ENCODE measurements at regions not wholly inside any gene's neighbourhood (a gene's known extent, or its start where the extent isn't known, plus 50 kb on each side); places are given as distances from the start of the nearest gene placed in this dataset.

DNA sequence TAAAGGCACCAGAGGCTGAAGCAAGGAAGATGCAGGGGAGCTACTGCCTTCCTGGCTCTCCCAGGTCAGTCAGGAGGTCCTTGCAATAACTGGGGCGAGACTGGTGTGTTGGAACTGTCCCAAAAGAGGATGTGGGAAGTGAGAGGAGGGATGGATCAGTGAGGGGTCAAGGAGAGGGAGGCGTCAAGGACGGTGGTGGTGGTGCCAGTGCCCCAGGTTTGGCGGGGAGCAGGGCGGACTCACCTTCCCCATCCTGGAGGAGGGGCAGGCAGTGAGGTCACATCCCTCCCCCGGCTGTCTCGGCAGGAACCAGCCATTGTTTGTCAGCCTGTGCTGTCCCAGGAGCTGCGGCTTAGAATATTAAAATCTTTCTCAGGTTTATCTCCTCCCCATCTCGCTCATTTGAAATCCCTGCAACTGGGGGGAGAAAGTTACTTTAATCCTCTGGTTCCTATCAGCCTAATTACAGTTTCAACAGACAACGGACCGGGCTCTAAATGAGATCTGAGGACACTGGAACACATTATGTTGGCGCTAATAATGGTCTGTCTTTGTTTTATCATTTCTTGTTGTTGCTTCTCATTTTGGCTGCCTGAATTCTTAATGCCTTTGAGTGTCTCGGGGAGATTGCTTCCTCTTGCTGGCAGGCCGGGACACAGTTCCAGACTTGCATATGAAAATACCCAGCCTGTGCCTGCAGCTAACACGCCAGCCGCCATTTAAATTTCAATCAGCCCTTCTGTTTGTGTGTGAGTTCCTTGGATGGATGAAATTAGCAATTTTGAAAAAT lies 387.5 kb downstream of the RPS24 start:
- TF ChIP-seq, protein P1, sequence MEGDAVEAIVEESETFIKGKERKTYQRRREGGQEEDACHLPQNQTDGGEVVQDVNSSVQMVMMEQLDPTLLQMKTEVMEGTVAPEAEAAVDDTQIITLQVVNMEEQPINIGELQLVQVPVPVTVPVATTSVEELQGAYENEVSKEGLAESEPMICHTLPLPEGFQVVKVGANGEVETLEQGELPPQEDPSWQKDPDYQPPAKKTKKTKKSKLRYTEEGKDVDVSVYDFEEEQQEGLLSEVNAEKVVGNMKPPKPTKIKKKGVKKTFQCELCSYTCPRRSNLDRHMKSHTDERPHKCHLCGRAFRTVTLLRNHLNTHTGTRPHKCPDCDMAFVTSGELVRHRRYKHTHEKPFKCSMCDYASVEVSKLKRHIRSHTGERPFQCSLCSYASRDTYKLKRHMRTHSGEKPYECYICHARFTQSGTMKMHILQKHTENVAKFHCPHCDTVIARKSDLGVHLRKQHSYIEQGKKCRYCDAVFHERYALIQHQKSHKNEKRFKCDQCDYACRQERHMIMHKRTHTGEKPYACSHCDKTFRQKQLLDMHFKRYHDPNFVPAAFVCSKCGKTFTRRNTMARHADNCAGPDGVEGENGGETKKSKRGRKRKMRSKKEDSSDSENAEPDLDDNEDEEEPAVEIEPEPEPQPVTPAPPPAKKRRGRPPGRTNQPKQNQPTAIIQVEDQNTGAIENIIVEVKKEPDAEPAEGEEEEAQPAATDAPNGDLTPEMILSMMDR (conservative IDR thresholded peaks at IDR 0.05 in 1 of 2, IDR thresholded peaks at IDR 0.05 in 1 of 2; ENCODE audit: low read depth in 1 of 2, low read length in 2 of 2) = no peak
- TF ChIP-seq EZH2 (IDR thresholded peaks at IDR 0.05; ENCODE audit: low read length, missing control alignments) = no peak
